GF-D8 (cell line): ENCODE measurements at regions not wholly inside any gene's neighbourhood (a gene's known extent, or its start where the extent isn't known, plus 50 kb on each side); places are given as distances from the start of the nearest gene placed in this dataset.

Source experiments
- DNase-seq: peaks from one replicate; lab custom pipeline; 2025; lab: John Stamatoyannopoulos, UW

- no peak for DNase-seq
Observed at GRCh38 chr18:53649621-53650020, 574.8 kb downstream of the MBD2 start.

- no peak for DNase-seq
Observed at GRCh38 chr18:53644799-53645471, 579.5 kb downstream of the MBD2 start.

- no peak for DNase-seq
Observed at GRCh38 chr18:53639687-53640086, 584.8 kb downstream of the MBD2 start.

GRCh38 chr18:53629337-53629736 lies 595.1 kb downstream of the MBD2 start:
- DNase-seq: no peak

GRCh38 chr18:53625997-53626599 lies 598.4 kb downstream of the MBD2 start:
- no peak for DNase-seq

- no peak for DNase-seq
Observed at GRCh38 chr18:53610957-53611356, 613.5 kb downstream of the MBD2 start.

- DNase-seq: no peak
Observed at GRCh38 chr18:53606792-53607191, 617.7 kb downstream of the MBD2 start.

GRCh38 chr18:53605198-53605597 lies 619.3 kb downstream of the MBD2 start:
- DNase-seq: no peak

GRCh38 chr18:53603276-53603675 lies 621.2 kb downstream of the MBD2 start:
- DNase-seq: no peak

GRCh38 chr18:53601344-53601743 lies 623.1 kb downstream of the MBD2 start:
- no peak for DNase-seq

GRCh38 chr18:53586923-53587322 lies 637.5 kb downstream of the MBD2 start:
- DNase-seq: no peak
